NCI-H2107 (cell line): ENCODE measurements at regions not wholly inside any gene's neighbourhood (a gene's known extent, or its start where the extent isn't known, plus 50 kb on each side); places are given as distances from the start of the nearest gene placed in this dataset.

ENCODE experiments used
- DNase-seq: peaks from one replicate; lab custom pipeline; 2025; lab: John Stamatoyannopoulos, UW

DNA sequence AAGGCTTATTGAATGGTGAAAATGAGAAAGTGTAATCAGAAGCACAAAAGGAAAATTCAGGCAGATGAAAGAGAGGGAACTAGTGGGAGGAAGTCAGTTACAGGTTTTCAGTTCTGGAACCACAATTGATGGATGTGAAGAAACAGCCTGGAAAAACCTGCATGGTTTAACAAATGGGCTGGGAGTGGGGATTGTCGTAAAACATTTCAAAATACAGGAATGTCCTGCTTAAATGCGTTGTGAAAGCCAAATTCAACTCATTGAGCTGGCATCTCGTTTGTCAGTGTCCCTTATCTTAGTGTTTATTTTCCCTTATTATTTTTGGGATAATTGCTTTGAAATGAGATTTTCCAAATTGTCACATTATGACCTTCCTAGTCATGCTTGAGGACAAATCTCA lies 106.5 kb upstream of the RFC3 start:
- no peak for DNase-seq

DNA sequence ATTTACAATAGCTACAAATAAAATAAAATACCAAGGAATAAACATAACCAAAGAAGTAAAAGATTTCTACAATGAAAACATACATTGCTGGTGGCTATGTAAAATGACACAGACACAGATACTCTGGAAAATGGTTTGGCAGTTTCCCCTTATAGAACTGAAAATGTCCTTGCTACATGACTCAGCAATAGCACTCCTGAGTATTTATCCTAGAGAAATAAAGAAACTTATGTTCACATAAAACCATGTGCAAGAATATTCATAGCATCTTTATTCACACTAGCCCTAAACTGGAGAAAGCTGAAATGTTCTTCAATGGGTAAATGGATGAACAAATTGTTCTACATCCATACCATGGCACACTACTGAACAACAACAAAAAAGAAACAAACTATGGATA lies 100.2 kb upstream of the RFC3 start:
- no peak for DNase-seq

DNA sequence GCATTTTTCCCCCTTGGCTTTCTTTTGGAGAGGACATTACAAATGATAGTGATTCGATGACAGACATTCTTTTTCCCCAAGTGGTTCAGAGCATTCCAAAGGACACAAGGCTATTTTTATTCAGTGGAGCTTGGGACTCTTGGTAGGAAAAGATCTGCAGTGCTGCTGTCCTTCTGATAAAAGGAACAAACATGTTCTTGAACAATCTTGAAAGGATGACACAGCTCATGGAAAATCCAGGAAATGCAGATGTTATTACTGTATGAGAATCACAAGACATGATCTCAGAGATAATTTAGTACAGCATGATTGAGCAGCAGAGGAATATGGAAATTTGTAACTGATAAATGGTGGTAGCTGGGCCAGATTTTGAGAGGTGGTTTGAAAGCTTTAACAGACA lies 96.2 kb upstream of the RFC3 start:
- DNase-seq = no peak

DNA sequence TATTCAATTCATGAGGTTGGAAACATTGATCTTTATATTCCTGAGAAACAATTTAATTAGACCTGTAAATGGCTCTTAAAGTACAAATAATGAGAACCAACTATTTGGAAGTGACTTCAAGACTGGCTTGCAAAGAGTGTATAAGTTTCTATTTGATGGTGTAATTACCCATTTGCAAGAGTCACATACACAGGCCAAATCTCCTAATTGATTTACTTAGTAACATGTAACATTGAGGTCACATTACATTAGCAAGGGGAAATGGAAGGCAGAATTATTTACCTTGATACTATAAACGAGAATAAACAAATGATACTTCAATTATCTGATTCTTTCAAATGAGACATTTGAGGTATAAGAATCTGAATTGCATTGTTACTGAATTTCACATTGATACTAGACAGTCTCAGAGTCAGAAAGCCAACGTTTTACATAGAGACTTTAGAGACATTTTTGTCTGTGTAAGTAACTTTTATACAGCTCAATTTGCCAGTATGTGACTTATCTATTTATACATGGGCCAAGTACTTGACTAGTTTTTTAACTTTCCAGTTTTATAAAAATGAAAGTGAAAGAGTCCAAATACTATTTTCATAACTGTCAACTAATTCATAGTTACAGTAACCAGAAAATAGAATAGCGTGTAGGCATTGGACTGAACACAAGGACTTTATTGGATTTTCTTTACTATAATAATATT lies 95.6 kb upstream of the RFC3 start:
- DNase-seq = no peak

DNA sequence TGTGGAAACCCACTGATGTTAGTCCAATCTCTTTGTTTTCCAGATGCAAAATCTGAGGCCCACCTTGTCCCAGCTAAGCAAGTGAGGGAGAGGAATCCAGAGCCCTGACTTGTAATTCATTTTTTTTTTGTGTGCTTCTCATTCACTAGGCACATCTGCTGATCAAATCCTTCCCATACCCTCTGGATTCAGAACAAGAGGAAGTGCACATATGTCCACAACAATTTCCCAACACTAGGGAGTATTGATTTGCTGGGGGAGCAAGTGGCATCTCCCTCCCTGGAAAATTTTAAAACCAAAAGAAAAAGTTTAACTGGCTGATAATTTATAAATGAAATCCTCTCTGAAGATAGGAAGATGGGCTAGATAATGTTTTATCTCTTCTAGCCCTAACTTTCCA lies 94.6 kb upstream of the RFC3 start:
- DNase-seq = no peak

DNA sequence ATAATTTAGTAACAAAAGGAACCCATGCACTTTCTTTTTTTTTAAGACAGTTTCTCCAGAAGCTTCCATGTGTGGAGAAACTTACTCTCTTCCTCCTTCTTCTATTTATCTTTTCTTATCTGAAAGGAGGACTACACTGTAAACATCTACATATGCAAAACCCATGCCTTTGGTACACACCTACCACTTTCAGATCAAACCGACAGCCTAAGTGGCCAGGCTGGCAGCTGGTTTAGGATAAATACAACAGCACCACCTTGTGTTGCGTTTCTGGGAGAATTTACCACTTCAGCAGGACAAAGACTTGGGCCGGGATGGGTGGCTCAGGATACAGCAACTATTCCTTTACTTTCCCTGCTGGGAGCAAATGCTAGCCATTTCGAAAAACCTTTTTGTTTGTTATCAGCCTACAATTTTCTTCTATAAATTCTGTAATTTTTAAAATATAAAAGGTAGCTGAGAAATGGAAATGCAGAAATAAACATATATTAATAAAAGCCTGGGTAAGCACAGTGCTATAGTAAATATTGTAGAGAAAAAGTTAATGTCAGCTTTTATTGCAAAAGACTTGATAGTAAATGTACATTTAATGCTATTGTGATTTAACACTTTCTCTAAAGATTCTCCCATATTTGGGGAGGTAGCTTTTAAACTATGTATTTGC lies 94.0 kb upstream of the RFC3 start:
- peak; percentile 31 for DNase-seq

DNA sequence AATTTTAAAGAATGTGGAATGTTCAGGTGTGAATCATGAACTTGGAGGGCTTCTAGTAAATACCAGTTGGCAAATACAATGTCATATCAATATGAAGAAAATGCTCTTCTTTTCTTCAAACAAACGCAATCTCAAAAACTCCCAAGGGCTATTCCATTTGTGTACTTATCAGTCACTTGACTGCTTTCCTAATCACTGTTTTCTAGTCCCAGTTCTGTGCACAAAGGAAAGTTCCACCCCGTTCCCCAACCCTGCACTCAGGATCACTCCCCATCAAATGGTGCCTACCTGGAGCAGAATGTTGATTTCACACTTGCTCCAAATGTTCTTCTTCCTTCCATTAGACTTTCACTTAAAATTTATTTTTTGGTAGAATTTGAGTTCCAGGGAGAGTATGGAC lies 92.6 kb upstream of the RFC3 start:
- DNase-seq = no peak

DNA sequence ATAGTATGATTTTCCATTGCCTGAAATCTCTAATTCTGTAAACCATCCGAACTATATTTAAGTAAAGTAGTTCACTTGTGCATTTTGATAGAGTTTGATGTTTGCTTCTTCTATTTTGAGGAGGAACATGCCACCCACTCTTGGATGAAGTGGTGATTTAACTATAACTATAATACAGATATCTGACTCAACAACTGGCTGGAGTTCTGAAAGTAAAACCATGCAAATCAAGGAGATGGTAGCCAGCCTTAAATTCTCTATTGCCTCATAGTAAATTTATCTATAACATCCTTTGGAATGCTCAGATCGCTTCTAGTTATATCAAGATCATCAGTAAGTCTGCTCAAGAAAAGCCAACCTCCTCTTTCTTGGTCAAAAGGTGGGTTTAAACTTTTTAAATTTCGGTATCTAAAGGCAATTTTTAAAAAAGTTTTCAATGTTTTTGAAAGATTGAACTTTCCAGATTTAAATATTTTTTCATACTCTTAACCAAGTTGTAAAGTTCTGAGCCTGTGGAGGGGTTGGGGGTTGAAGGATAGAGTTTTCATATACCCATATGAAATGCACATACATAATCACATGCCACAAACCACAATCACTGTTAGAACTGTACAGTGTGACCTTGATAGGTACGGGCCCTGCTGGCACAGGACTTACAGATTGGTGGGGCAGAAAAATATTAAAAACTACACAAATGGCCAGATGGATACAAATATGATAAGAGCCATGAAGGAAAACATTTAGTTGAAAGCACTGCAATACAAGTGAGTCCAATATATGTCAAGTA lies 90.5 kb upstream of the RFC3 start:
- DNase-seq = no peak

DNA sequence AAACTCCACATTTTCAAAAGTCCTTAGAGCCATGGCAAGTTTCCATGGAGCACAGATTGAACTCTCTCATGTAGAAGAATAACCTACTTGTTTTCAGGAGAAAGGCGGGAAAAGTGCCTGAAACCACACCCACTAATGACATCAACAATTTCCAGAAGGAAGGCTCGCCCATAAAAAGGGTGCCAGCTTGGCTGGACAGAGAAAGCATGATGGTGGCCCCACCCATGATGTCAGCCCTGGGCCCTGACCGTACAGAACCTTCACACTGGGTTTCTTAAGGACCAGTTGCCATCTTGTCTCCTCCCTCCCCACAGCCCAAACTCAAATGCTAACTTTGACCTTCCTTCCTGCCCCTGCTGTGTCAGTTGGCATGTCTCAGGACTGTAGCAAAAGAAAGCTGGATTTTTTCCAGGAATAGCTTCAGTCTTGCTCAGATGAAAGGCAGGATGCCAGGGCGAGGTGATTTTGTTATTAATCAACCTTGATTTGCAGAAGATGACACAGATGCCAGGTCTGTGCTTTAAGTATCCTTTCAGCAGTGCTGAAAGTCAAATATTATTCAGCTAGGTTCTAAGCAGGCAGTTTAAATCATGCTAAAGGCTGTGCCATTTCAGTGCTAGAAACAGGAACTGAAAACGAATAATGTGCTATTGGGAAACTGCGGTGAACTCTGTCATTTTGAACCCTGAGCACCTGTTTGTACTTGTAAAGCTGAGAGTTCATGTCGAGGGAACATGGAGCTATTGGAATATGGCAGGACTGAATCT lies 89.5 kb upstream of the RFC3 start:
- no peak for DNase-seq

DNA sequence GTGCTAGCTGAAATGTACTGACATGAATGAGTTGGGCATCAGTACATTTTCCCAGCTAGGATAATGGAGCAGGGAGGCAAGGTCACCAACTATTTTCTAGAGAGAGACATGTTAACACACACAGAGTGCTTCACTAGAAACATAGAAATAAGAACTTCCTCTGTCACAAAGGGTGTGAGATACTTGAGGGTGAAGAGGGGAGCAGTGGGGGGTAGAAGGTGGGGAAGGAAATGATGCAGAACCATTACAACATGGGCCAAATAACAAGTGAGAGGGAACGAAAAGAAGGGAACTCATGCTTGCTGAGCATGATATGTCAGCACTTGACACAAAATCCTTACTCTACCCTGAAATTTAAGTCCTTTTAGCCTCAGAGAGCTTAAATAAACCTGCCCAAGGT lies 87.8 kb upstream of the RFC3 start:
- DNase-seq = no peak

DNA sequence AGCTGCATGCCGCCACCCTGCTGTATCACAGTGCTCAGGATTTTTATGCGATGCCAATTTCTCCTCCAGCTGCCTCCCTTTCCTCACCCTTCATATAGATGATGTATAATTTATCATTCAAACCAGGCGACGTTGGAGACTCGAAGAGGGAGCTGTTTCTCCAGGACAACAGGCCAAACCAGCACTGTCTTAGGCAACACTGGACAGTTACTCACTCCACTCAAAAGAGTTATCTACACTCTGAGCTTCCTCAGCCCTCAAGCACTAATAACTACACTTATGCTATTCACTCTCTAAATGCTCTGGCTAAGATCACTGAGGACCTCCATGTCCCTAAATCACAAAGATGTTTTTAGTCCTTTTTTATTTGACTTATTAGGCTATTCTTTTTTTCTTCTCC lies 87.3 kb upstream of the RFC3 start:
- DNase-seq = no peak

DNA sequence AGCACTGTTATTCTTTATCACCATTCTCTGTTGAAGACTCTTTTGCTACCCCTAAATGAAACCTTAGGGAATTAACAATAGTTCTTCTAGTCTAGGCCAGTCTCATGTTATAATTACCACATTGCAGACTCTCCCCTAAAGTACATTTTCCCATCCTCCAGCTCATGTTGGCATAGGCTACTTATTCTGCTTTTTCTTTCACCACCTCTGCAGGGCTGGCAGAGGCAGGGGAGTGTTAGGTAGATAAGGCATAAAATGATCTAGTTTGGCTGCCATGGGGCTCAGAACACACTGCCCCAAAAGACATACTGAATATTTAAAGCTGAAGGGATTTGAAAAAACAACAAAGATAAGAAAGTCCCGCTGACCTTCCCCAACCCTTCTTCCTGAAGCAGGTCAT lies 82.7 kb upstream of the RFC3 start:
- DNase-seq = no peak

DNA sequence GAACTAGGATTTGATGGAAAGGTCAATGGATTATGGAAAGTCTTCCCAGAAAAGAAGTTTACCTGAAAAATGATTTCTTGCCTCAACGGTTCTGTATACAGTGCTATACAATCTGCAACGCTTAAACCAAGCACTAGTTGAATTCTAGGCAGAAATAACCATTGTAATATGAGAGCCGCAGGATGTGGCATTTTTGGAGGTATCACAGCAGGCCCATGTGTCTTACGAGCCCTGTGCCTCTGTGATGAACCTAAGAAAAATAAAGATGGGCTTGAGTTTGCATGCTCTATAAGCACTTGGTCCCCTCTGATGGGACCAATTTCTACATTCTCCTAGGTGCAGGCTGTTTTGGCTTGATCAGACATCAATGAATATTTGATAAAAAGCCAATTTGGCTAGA lies 78.7 kb upstream of the RFC3 start:
- no peak for DNase-seq

DNA sequence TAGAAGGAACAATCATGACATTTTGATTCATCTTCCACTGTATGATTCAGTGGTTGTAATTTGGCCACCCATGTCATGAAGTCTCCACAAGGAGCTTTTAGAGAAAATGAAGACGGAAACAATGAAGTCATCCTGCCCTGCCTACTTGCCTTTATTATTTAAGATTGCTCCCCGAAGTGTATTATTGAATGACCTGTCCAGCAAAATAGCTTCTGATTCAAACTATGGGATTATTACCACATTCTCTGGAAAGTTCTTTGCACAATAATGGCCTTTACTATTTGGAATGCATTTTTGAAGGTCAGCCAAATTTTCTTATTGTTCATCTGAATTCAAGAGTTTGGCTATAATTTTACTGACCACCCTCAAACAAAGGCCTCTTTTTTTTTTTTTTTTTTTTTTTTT lies 77.8 kb upstream of the RFC3 start:
- no peak for DNase-seq

DNA sequence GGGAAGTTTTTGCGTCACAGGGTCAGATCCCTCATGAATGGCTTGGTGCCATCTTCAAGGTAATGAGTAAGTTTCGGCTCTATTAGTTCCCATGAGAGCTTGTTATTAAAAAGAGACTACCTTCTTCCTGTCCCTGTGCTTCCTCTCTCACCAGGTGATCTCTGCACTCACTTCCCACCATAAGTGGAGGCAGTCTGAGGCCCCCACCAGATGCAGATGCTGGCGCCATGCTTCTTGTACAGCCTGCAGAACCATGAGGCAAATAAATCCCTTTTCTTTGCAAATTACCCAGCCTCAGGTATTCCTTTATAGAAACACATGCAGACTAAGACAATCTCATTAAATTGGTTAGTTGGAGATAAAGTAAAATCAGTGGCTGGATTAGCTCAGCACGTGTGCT lies 75.6 kb upstream of the RFC3 start:
- no peak for DNase-seq

DNA sequence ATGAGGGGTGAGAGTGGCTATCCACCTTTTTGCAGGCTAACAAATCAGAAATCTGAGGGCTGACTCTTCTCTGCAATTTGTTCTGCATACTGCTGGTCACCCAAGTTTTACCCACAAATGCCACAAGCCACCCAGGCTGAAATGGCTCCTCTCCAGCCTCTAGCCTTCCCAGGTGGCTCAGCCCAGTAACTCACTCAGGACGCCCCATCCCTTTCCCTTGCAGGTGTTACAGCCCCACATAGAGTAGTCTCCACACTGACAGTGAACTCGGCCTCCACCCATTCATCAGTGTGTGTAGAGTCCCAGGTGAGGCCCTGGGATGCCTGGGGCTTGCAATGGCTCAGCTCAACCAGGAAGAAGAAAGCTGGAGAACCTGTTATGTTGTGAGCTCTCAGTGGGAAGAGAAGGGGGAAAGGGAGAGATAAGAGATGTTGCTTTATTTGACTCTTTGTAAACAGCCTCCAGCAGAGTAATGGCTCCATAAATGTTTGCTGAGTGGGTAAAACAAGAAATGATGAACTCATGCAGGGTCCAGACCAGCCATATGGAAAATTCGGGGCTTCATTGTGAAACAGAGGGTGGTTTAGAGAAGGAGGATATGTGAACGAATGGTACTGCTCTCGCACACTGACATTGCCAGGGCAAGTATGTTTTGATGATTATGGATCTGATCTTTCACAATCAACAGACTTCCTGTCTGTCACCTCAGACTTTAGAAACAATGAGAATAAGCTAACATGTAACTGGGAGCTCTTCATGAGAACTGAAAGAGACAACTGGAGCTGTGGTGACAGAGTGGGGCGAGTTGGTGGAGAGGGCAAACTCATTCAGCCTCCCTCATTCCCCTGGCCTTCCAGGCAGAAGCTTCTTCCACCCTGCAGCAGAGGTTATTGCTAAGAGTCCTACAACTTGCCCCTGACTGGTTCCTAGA lies 74.2 kb upstream of the RFC3 start:
- DNase-seq = no peak

DNA sequence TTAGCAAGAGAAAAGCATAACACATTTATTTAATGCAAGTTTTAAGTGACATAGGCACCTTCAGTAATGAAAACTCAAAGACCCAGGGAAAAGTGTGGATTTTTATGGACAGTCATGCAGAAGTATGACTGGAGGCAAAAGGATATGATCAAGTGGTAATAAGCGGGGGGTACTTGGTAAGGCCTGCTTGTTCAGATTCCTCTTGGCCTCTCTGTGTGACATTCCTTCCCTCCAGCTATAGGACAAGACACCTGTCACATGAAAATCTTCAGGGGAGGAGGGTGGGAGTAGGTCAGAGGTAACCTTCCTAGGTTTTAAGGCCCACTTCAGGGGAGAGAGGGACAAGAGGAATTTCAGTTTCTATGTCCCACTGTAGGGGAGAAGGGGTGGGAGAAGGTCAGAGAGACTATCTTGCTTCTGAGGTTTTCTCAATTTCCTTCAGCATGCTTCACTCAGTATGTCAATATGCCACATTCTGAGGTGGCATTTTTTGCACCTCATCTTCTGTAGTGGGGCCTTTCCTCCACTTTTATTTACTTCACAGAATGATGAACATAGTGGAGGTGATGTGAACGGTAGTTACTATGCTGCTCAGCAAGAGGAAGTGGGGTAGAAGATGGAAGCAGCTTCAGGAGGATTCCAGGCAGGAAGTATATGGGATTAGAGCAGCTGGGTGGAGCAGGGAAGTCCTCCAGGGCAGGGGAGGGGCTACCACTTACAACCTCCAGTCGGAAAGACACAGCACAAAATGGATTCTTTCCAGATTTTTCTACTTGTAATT lies 73.2 kb upstream of the RFC3 start:
- no peak for DNase-seq

DNA sequence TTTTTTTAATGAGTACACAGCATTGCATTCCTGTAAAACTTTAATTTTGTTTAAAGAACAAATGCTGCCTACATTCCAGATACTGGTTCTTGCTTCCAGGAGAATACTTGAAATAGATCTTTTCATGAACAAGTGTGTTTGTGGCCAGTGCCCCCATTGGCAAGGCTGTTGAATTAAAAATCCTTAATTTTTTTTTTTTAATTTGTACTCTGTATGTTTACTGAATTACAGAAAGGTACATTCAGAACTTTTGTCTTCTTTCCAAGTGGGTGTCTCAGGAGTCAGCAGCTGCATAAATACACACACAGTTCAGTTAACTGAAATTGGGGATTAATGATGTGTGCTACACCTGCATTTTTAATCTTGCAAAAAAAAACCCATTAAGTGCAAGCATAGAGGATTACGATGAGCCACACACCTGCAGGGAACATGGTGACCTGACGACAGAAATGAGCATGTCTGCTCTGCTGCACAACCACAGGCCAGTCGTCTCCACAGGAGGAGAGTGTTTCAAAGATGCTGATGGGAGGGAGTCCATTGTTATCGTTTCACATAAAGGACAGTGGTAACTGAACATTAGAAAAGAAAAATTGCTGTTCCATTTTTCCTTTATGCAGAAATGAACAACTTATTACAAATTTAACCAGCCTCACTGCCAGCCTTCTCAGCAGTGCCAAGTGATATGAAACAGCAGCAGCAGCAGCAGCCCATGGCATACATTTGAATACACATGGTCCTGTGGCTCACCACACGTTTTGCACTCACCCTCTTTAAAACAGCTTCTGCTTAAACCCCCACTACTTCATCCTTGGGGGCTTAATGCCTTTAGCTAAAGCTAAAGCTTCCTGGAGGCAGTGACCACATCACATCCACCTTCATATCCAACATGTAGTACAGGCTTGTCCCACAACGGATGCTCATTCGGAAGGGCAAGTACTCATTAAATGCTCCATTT lies 72.3 kb upstream of the RFC3 start:
- DNase-seq = peak; percentile 23

DNA sequence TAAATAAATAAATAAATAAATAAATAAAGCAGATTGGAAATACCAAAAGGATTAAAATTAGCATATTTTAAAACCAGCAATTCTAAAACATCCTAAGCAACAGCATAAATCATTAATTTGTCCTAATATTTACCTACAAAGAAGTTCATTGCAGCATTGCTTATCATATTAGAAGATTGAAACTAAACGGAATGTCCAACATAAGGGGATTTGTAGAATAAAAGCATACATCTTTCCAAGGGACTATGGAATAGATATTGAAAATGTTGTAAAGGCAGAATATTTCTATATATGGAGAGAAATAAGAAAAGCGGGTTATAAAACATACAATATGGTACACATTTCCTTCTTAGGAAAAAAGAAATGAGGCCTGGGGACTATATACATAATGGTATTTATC lies 71.1 kb upstream of the RFC3 start:
- DNase-seq = no peak

DNA sequence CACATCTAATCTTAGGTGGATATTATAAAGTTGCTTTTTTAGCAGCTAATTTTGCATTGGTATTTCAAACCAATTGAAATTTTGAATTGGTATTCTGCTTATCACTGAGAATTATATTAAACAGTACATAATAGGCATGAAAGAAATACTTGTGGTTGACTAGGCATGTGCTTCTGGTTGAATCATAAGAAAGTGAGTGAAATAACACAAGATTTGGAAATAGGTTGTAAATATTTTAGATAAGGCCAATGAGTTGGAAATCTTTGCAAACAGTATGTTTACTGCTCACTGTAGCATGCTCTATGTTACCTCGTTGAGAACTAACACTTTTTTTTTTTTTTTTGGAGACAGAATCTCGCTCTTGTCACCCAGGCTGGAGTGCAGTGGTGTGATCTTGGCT lies 66.8 kb upstream of the RFC3 start:
- no peak for DNase-seq
